ENCODE measurements at regions not wholly inside any gene's neighbourhood (a gene's known extent, or its start where the extent isn't known, plus 50 kb on each side); places are given as distances from the start of the nearest gene placed in this dataset.
"Not testable (repeated sequence)": the region's sequence is repeated elsewhere in the genome, so short reads cannot be mapped to it uniquely, and the experiment has no call there.

GRCh38 chr2:65751408-65751807 is 319.0 kb upstream of the SPRED2 start:
- Mint-ChIP-seq H3K36me3 (ENCODE audit: low read depth) (no peaks in the 10 kb centered on the region), H3K27me3 (ENCODE audit: low read depth) (peaks cover 4% of the 10 kb centered on the region)

GRCh38 chr2:65749545-65749944 is 317.1 kb upstream of the SPRED2 start:
- Mint-ChIP-seq H3K27me3 (ENCODE audit: low read depth) (no peaks in the 10 kb centered on the region), H3K27ac (no peak overlapping the region), H3K4me1 (peaks cover 38% of the 10 kb centered on the region), H3K9me3 (peaks cover 2% of the 10 kb centered on the region), H3K4me3 (no peak overlapping the region), H3K36me3 (ENCODE audit: low read depth) (no peaks in the 10 kb centered on the region)
- TF ChIP-seq CTCF (IDR thresholded peaks at IDR 0.05; ENCODE audit: unreplicated experiment in 3 of 3), result no peak

More at GRCh38 chr2:65751408-65751807, 319.0 kb upstream of the SPRED2 start:
- Mint-ChIP-seq H3K9me3 (peaks cover 11% of the 10 kb centered on the region), H3K4me3 (no peak overlapping the region), H3K27ac (no peak overlapping the region), H3K4me1 (peaks cover 29% of the 10 kb centered on the region)
- no peak for TF ChIP-seq CTCF (IDR thresholded peaks at IDR 0.05; ENCODE audit: unreplicated experiment in 3 of 3)

- peak overlapping the region in 2 of 3 experiments; percentile 65 to 86 for H3K27ac Mint-ChIP-seq
- H3K4me3 Mint-ChIP-seq; H3K27me3 Mint-ChIP-seq (ENCODE audit: low read depth); H3K9me3 Mint-ChIP-seq; H3K36me3 Mint-ChIP-seq (ENCODE audit: low read depth): not testable (repeated sequence)
- peaks cover 34% of the 10 kb centered on the region for H3K4me1 Mint-ChIP-seq
These were observed 315.5 kb upstream of the SPRED2 start for GRCh38 chr2:65747875-65748274.

- H3K27me3 Mint-ChIP-seq (ENCODE audit: low read depth), result no peaks in the 10 kb centered on the region
- TF ChIP-seq CTCF (IDR thresholded peaks at IDR 0.05; ENCODE audit: unreplicated experiment in 3 of 3), result no peak
- peak overlapping the region; percentile 82 to 91 (median 86) for H3K27ac Mint-ChIP-seq
- H3K36me3 Mint-ChIP-seq (ENCODE audit: low read depth), result no peaks in the 10 kb centered on the region
- H3K4me3 Mint-ChIP-seq, result peak overlapping the region in 1 of 3 experiments; percentile 0
- H3K9me3 Mint-ChIP-seq, result no peaks in the 10 kb centered on the region
- peaks cover 34% of the 10 kb centered on the region for H3K4me1 Mint-ChIP-seq
These were observed 314.7 kb upstream of the SPRED2 start for GRCh38 chr2:65746931-65747675.

- peak overlapping the region in 1 of 3 experiments; percentile 10 for H3K27ac Mint-ChIP-seq
- no peaks in the 10 kb centered on the region for H3K36me3 Mint-ChIP-seq (ENCODE audit: low read depth)
- no peaks in the 10 kb centered on the region for H3K27me3 Mint-ChIP-seq (ENCODE audit: low read depth)
- peaks cover 5% of the 10 kb centered on the region for H3K9me3 Mint-ChIP-seq
- no peak overlapping the region for H3K4me3 Mint-ChIP-seq
- no peak for TF ChIP-seq CTCF (IDR thresholded peaks at IDR 0.05; ENCODE audit: unreplicated experiment in 3 of 3)
- peaks cover 34% of the 10 kb centered on the region for H3K4me1 Mint-ChIP-seq
These were observed 312.2 kb upstream of the SPRED2 start for GRCh38 chr2:65744477-65745200.

- TF ChIP-seq CTCF (IDR thresholded peaks at IDR 0.05; ENCODE audit: unreplicated experiment in 3 of 3), result no peak
- Mint-ChIP-seq H3K4me1 (peaks cover 24% of the 10 kb centered on the region), H3K27me3 (ENCODE audit: low read depth) (no peaks in the 10 kb centered on the region), H3K27ac (peak overlapping the region in 1 of 3 experiments; percentile 3), H3K9me3 (peaks cover 5% of the 10 kb centered on the region), H3K36me3 (ENCODE audit: low read depth) (no peaks in the 10 kb centered on the region), H3K4me3 (no peak overlapping the region)
These were observed 310.6 kb upstream of the SPRED2 start for GRCh38 chr2:65742977-65743376.

All from nephron (organoid).